ENCODE measurements at regions not wholly inside any gene's neighbourhood (a gene's known extent, or its start where the extent isn't known, plus 50 kb on each side); places are given as distances from the start of the nearest gene placed in this dataset.

- DNase-seq: no peak
Measured at GRCh38 chr1:115203287-115203686, 114.0 kb upstream of the TSPAN2 start.

GRCh38 chr1:115201598-115201997 is 112.3 kb upstream of the TSPAN2 start:
- no peak for DNase-seq

GRCh38 chr1:115199416-115200132 is 110.3 kb upstream of the TSPAN2 start:
- DNase-seq: no peak

GRCh38 chr1:115198938-115199337 is 109.6 kb upstream of the TSPAN2 start:
- no peak for DNase-seq

GRCh38 chr1:115196296-115196695 is 107.0 kb upstream of the TSPAN2 start:
- no peak for DNase-seq

- no peak for DNase-seq
Measured at GRCh38 chr1:115194506-115194905, 105.2 kb upstream of the TSPAN2 start.

- no peak for DNase-seq
Measured at GRCh38 chr1:115193046-115193828, 103.9 kb upstream of the TSPAN2 start.

GRCh38 chr1:115192200-115192767 is 103.0 kb upstream of the TSPAN2 start:
- DNase-seq: no peak

GRCh38 chr1:115191691-115192090 is 102.4 kb upstream of the TSPAN2 start:
- DNase-seq: no peak

- no peak for DNase-seq
Measured at GRCh38 chr1:115190540-115191170, 101.4 kb upstream of the TSPAN2 start.

- DNase-seq: no peak
Measured at GRCh38 chr1:115189814-115190539, 100.7 kb upstream of the TSPAN2 start.

- no peak for DNase-seq
Measured at GRCh38 chr1:115188680-115189395, 99.5 kb upstream of the TSPAN2 start.

GRCh38 chr1:115186711-115187265 is 97.5 kb upstream of the TSPAN2 start:
- DNase-seq: no peak

GRCh38 chr1:115185336-115185735 is 96.0 kb upstream of the TSPAN2 start:
- no peak for DNase-seq

- DNase-seq: no peak
Measured at GRCh38 chr1:115184951-115185331, 95.6 kb upstream of the TSPAN2 start.

GRCh38 chr1:115184260-115184950 is 95.1 kb upstream of the TSPAN2 start:
- DNase-seq: peak; percentile 7

GRCh38 chr1:115183721-115184259 is 94.5 kb upstream of the TSPAN2 start:
- no peak for DNase-seq

GRCh38 chr1:115183158-115183557 is 93.9 kb upstream of the TSPAN2 start:
- DNase-seq: peak; percentile 4

GRCh38 chr1:115182012-115182715 is 92.9 kb upstream of the TSPAN2 start:
- DNase-seq: no peak

- no peak for DNase-seq
Measured at GRCh38 chr1:115181231-115181630, 91.9 kb upstream of the TSPAN2 start.

Measured in activated CD4-positive, alpha-beta T cell treated with anti-CD3 and anti-CD28 coated beads for 48 hours (primary cell).